Mesendoderm (in vitro differentiated cells): ENCODE measurements at regions not wholly inside any gene's neighbourhood (a gene's known extent, or its start where the extent isn't known, plus 50 kb on each side); places are given as distances from the start of the nearest gene placed in this dataset.

ENCODE experiments used
- DNase-seq: peaks from one replicate; pipeline ENCODE4 v3.0.0; 2013
- H2AK5ac ChIP-seq: 2 replicates; pipeline ENCODE4 v1.6.1; 2013; ENCODE audit warnings: low read length, inconsistent platforms
- H2BK120ac ChIP-seq: 2 replicates; pipeline ENCODE4 v1.6.1; 2013; ENCODE audit warnings: low read depth, mild to moderate bottlenecking, low read length, moderate library complexity, mixed read lengths
- H2BK15ac ChIP-seq: replicated peaks from 2 replicates; pipeline ENCODE4 v1.6.1; 2013; ENCODE audit warnings: low read depth, mild to moderate bottlenecking, moderate library complexity
- H2BK5ac ChIP-seq: 2 replicates; pipeline ENCODE4 v1.6.1; 2013; ENCODE audit warnings: low read length, inconsistent platforms
- H3K18ac ChIP-seq: 2 replicates; pipeline ENCODE4 v1.6.1; 2013; ENCODE audit warnings: mild to moderate bottlenecking, low read length, mixed read lengths
- H3K23ac ChIP-seq: one replicate; pipeline ENCODE4 v1.6.1; 2013; ENCODE audit warnings: low read length
- H3K27ac ChIP-seq: 2 replicates; pipeline ENCODE4 v1.5.1; 2013; ENCODE audit warnings: low read depth, mild to moderate bottlenecking, inconsistent platforms, low read length, moderate library complexity
- H3K27me3 ChIP-seq: 2 replicates; pipeline ENCODE4 v1.6.1; 2013; ENCODE audit warnings: low read length, control low read depth, mild to moderate bottlenecking, inconsistent platforms; ENCODE audit not compliant: insufficient read depth, poor library complexity
- H3K36me3 ChIP-seq: 2 replicates; pipeline ENCODE4 v1.6.1; 2013; ENCODE audit warnings: low read length, inconsistent platforms; ENCODE audit not compliant: control insufficient read depth, insufficient read depth
- H3K4ac ChIP-seq: one replicate; pipeline ENCODE4 v1.6.1; 2013; ENCODE audit warnings: low read depth, mild to moderate bottlenecking, low read length, moderate library complexity
- H3K4me1 ChIP-seq: 2 replicates; pipeline ENCODE4 v1.6.1; 2013; ENCODE audit warnings: low read depth, low read length, inconsistent platforms; ENCODE audit not compliant: control insufficient read depth
- H3K4me2 ChIP-seq: 2 replicates; pipeline ENCODE4 v1.6.1; 2013; ENCODE audit warnings: low read length
- H3K4me3 ChIP-seq: 2 replicates; pipeline ENCODE4 v1.5.1; 2013; ENCODE audit warnings: mild to moderate bottlenecking, low read length
- H3K56ac ChIP-seq: one replicate; pipeline ENCODE4 v1.6.1; 2013; ENCODE audit warnings: low read length
- H3K79me1 ChIP-seq: 2 replicates; pipeline ENCODE4 v1.6.1; 2013; ENCODE audit warnings: low read length, inconsistent platforms
- H3K79me2 ChIP-seq: 2 replicates; pipeline ENCODE4 v1.6.1; 2013; ENCODE audit warnings: mild to moderate bottlenecking, low read length; ENCODE audit not compliant: control insufficient read depth, insufficient read depth
- H3K9ac ChIP-seq: 2 replicates; pipeline ENCODE4 v1.6.1; 2013; ENCODE audit warnings: low read length, inconsistent platforms
- H4K5ac ChIP-seq: one replicate; pipeline ENCODE4 v1.6.1; 2013; ENCODE audit warnings: low read length
- H4K8ac ChIP-seq: one replicate; pipeline ENCODE4 v1.6.1; 2013; ENCODE audit warnings: low read depth, mild to moderate bottlenecking, control low read depth, low read length, moderate library complexity
- WGBS: extraction: QIAGEN DNeasy Blood & Tissue Kit; methylation state at CpG from one replicate; pipeline ENCODE4 v1.1.7; 2013; ENCODE audit warnings: low lambda C conversion rate, missing lambda C conversion rate; ENCODE audit not compliant: insufficient coverage; ENCODE audit errors: extremely low coverage; 5-methylcytosine and 5-hydroxymethylcytosine counted together

GRCh38 chr17:37833237-37833859 lies 88.5 kb upstream of the HNF1B start:
- Histone ChIP-seq H2AK5ac (no peak overlapping the region), H4K5ac (no peak overlapping the region), H3K79me2 (no peaks in the 10 kb centered on the region), H3K27me3 (no peaks in the 10 kb centered on the region), H3K18ac (no peak overlapping the region), H3K27ac (no peak overlapping the region), H2BK15ac (no peak overlapping the region), H3K9ac (no peak overlapping the region), H2BK5ac (no peak overlapping the region), H3K36me3 (no peaks in the 10 kb centered on the region), H3K79me1 (no peaks in the 10 kb centered on the region), H3K4me2 (no peak overlapping the region), H3K23ac (no peak overlapping the region), H3K56ac (no peak overlapping the region), H3K4ac (no peak overlapping the region), H3K4me1 (no peaks in the 10 kb centered on the region), H4K8ac (no peak overlapping the region), H3K4me3 (no peak overlapping the region), H2BK120ac (no peak overlapping the region)
- no CpG with 5 or more reads among the region's 11 CpGs for WGBS
- no peak for DNase-seq

GRCh38 chr17:37831986-37832385 lies 87.1 kb upstream of the HNF1B start:
- Histone ChIP-seq H4K8ac (no peak overlapping the region), H3K79me2 (no peaks in the 10 kb centered on the region), H3K4ac (no peak overlapping the region), H3K4me3 (no peak overlapping the region), H2AK5ac (no peak overlapping the region), H3K4me2 (no peak overlapping the region), H2BK5ac (no peak overlapping the region), H3K79me1 (no peaks in the 10 kb centered on the region), H3K36me3 (no peaks in the 10 kb centered on the region), H3K18ac (no peak overlapping the region), H2BK15ac (no peak overlapping the region), H2BK120ac (no peak overlapping the region), H3K56ac (no peak overlapping the region), H3K27ac (no peak overlapping the region), H3K4me1 (no peaks in the 10 kb centered on the region), H3K9ac (no peak overlapping the region), H3K27me3 (no peaks in the 10 kb centered on the region), H4K5ac (no peak overlapping the region), H3K23ac (no peak overlapping the region)
- 100% methylated on average over 2 of the region's 2 CpGs for WGBS
- DNase-seq = no peak

- Histone ChIP-seq H3K18ac (no peak overlapping the region), H3K79me2 (no peaks in the 10 kb centered on the region), H3K9ac (no peak overlapping the region), H3K27me3 (no peaks in the 10 kb centered on the region), H2BK120ac (no peak overlapping the region), H3K4me2 (no peak overlapping the region), H2AK5ac (no peak overlapping the region), H3K4me3 (no peak overlapping the region), H3K23ac (no peak overlapping the region), H2BK5ac (no peak overlapping the region), H3K56ac (no peak overlapping the region), H4K8ac (no peak overlapping the region), H2BK15ac (no peak overlapping the region), H3K4me1 (no peaks in the 10 kb centered on the region), H3K79me1 (no peaks in the 10 kb centered on the region), H3K27ac (no peak overlapping the region), H3K36me3 (no peaks in the 10 kb centered on the region), H4K5ac (no peak overlapping the region), H3K4ac (no peak overlapping the region)
- no CpG with 5 or more reads among the region's 5 CpGs for WGBS
- DNase-seq = no peak
These were observed 86.6 kb upstream of the HNF1B start for GRCh38 chr17:37831492-37831891.

GRCh38 chr17:37830151-37830993 lies 85.5 kb upstream of the HNF1B start:
- Histone ChIP-seq H2AK5ac (no peak overlapping the region), H3K79me2 (no peaks in the 10 kb centered on the region), H2BK5ac (no peak overlapping the region), H2BK120ac (no peak overlapping the region), H3K4me3 (no peak overlapping the region), H3K27ac (no peak overlapping the region), H3K4ac (no peak overlapping the region), H3K18ac (no peak overlapping the region), H3K56ac (no peak overlapping the region), H3K79me1 (no peaks in the 10 kb centered on the region), H3K23ac (no peak overlapping the region), H3K4me2 (no peak overlapping the region), H4K8ac (no peak overlapping the region), H3K9ac (no peak overlapping the region), H3K36me3 (no peaks in the 10 kb centered on the region), H3K27me3 (no peaks in the 10 kb centered on the region), H3K4me1 (no peaks in the 10 kb centered on the region), H4K5ac (no peak overlapping the region), H2BK15ac (no peak overlapping the region)
- DNase-seq = no peak
- WGBS = no CpG with 5 or more reads among the region's 12 CpGs

- DNase-seq = no peak
- no CpG with 5 or more reads among the region's 5 CpGs for WGBS
- Histone ChIP-seq H3K4me1 (no peaks in the 10 kb centered on the region), H3K56ac (no peak overlapping the region), H3K18ac (no peak overlapping the region), H3K4me2 (no peak overlapping the region), H3K4me3 (no peak overlapping the region), H3K79me1 (no peaks in the 10 kb centered on the region), H3K23ac (no peak overlapping the region), H3K79me2 (no peaks in the 10 kb centered on the region), H3K9ac (no peak overlapping the region), H4K5ac (no peak overlapping the region), H3K36me3 (no peaks in the 10 kb centered on the region), H4K8ac (no peak overlapping the region), H3K27ac (no peak overlapping the region), H2BK120ac (no peak overlapping the region), H3K27me3 (no peaks in the 10 kb centered on the region), H3K4ac (no peak overlapping the region), H2BK5ac (no peak overlapping the region), H2AK5ac (no peak overlapping the region), H2BK15ac (no peak overlapping the region)
These were observed 84.8 kb upstream of the HNF1B start for GRCh38 chr17:37829592-37830123.
